GM18517 (cell line): ENCODE measurements at regions not wholly inside any gene's neighbourhood (a gene's known extent, or its start where the extent isn't known, plus 50 kb on each side); places are given as distances from the start of the nearest gene placed in this dataset.

Source experiments
- ATAC-seq: cut with Tn5 transposase; IDR thresholded peaks from one replicate; pipeline ENCODE4 v1.9.1; 2021; ENCODE audit warnings: mild to moderate bottlenecking, moderate library complexity; ENCODE audit not compliant: unreplicated experiment

GRCh38 chr2:120579916-120580685 is 155.6 kb upstream of the GLI2 start:
- ATAC-seq: no peak

GRCh38 chr2:120580709-120581108 is 155.0 kb upstream of the GLI2 start:
- no peak for ATAC-seq

DNA sequence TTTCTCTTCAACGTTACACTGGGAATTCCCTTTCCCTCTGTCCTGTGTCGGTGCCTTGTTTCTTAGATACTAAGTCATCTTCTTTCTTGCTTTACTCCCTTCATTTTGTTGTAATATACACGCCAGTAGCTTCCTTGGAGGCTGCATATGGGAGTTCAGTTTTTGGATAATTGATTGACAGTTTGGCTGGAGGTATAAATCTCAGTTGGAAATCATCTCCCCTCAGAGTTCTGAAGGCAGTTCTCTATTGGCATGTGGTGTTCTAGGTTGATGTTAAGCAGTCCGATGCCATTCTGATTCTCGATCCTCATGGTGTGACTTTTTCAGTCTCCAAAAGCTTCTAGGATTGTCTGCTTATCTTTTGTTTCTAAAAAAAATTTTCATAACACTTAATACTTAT is 152.5 kb upstream of the GLI2 start:
- no peak for ATAC-seq

GRCh38 chr2:120583851-120584570 is 151.7 kb upstream of the GLI2 start:
- ATAC-seq: no peak

DNA sequence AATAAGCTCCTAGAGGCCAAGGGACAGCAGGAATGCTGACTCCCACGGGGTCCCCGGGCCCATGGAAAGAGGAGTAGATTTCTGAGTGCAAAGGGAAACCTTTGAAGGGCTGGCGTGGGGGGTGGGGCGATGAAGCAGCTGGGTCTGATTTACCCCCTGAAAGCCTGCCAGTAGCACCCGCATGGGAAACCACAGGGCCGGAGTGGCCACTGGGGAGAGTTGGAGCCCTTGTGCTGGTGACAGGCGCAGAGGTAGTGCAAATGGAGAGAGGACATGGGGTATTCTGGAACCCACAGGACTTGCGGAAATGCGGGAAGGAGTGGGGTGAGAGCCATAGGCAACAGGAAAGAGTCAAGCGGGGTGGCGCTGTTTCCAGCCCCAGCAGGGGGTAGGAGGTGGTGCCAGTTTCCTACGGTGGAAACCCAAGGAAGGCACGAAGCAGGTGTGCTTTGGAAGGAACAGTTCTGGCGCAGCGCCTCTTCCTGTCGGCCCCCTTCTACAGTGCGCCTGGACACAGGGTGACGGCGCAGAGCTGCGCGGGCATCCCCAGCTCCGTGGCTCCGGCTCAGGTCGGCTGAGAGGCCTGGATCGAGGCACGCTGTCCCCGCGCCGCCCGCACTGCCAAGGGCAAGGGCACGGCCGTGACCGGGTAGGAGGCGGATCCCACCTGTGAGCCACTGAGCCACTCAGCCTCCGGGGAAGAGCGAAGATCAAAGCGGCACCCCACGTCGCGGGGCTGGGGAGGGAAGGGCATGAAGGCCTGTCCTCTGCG is 149.0 kb upstream of the GLI2 start:
- no peak for ATAC-seq

DNA sequence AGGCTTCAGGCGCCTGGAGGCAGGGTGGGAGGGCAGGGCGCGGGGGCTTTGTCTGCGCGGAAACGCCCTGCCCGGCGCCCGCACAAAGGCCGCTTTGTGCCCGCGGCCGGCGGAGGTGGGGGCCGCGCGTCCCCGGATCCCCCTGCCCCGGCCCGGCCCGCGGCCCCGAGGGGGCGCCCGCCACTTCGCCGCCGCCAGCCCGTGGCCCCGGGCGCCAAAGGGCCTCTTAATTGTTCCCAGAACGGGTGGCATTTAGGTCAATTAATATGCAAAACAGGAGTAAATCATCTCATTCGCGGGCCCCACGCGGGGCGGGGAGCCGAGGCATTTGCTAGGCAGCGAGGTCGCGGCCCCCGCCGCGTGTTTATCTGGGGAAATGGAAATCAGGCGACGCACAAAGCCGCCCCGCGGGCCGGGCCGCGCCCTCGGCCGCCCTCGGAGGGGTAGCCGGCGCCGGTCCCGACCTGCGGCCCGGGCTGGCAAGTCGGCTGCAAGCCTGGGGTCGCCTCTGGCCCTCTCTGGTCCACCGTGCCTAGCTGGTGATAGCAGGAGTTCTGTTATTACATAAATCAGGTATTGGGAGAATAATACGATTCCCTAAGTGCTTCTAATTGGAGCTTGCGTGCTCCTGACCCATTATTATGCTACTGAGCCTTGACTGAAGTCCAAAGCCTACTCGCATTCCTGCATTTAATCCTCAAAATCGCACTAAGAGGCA is 148.2 kb upstream of the GLI2 start:
- ATAC-seq: no peak

GRCh38 chr2:120587997-120588336 is 147.7 kb upstream of the GLI2 start:
- no peak for ATAC-seq

DNA sequence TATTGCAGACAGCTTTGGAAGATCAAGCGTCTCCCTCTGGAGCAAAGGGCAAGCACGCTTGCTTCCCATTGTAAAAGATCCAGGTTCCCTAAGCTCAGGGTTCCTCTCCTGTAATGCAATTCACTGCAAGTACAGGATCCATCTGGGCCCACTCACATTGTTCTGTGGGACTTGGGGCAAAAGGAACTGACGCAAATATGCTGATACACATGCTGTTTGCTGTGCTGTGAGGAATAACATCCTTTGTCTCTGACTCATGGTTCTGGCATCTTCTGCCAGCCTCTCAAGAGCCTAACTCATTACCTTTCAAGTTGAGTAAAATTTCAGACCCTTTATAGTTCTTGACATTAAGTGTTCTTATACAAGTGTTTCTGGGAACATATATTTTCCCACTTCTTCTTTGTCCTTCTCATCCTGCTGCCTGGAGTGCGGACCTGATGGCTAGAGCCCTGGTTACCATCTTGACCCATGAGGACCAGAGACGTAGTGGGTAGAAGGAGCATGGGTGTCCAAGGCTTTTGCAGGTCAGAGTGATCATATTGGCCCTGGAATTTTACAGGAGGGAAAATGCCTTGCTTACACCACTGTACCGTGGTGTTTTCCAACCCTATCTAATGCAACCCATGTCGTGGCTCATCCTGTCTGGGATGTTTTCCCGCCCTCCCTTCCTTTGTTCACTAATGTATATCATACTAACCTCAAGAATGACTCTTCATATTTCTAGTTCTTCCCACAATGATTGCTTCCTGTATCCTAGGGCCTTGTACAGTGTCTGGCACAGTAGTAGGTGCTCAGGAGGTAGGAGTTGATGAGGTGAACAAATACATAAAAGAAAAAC is 145.7 kb upstream of the GLI2 start:
- no peak for ATAC-seq

GRCh38 chr2:120590841-120591240 is 144.8 kb upstream of the GLI2 start:
- no peak for ATAC-seq

- no peak for ATAC-seq
Observed at GRCh38 chr2:120591572-120591971, 144.1 kb upstream of the GLI2 start.

DNA sequence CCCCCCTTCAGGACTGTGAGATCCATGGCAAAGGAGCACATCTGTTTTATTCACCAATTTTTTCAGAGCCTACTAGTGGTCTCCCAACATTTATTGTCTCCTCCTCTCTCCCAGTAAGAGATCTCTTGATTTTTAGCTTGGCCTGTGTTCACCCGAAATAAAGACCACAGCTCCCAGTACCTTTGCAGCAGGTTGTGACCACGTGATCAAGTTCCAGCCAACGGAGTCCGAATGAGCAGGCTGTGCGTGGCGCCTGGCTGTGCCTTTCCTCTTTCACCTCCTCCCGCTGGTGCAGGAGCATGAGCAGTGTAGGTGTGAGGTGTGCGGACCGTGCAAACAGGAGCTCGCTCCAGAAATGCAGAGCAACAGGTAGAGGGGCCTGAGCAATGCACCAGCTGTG is 143.6 kb upstream of the GLI2 start:
- ATAC-seq: no peak

GRCh38 chr2:120593921-120594686 is 141.6 kb upstream of the GLI2 start:
- ATAC-seq: no peak

DNA sequence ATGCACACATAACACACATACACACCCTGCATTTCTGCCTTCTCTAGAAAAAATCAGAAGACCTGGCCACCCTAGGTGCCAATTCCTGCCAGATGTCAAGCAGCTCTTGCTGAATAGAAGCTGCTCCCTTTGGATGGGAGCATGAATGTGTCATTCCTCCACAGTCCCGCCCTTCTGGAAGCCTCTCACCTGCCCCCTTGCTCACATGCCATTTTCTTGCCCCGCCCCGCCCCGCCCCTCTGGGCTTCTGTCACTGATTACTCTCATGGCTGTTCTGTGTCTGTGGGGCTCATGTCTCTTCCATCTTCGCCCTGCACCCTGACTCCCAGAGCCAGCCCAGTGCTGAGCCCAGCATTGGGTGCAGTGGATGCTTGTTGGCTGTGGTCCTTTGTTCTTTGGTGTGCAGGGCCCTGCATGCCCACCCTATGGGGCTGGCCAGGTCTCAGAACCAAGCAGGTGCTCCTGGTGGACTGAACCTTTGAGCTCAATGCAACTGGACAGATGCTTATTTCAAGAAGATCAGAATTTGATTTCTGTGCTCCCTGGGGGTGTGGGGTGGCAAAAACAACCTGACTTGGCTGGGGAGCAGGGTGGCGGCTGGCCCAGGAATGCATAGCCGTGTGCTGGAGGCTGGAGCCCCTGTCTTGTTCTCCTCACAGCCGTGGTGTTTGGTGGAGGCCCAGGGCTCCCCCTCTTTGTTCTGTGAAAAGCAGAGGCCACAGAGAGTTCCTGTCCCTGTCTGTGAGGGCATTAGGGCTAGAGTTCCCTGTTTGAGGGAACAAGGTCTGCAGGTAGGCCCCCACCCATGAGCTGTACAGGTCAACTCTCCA is 140.6 kb upstream of the GLI2 start:
- no peak for ATAC-seq

DNA sequence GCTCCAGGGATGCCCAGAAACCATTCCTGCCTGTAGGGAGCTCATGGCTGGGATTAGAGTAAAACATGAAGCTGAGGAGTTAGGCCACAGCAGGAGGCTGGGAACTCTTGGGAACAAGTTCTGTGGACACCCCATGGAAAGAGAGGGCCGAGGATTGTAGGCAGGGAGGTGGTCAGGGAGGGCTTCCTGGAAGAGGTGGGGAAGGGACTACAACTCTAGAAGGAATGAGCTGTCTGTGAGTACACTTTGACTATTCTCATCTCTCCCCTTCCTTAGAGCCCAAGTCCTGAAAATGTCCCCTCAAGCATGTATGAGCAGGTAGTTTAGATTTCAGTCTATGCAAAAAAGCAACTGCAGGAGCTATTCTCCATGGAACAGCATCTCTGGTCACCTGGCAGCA is 139.9 kb upstream of the GLI2 start:
- ATAC-seq: no peak

GRCh38 chr2:120596191-120596811 is 139.4 kb upstream of the GLI2 start:
- no peak for ATAC-seq

- no peak for ATAC-seq
Observed at GRCh38 chr2:120596990-120597594, 138.6 kb upstream of the GLI2 start.

DNA sequence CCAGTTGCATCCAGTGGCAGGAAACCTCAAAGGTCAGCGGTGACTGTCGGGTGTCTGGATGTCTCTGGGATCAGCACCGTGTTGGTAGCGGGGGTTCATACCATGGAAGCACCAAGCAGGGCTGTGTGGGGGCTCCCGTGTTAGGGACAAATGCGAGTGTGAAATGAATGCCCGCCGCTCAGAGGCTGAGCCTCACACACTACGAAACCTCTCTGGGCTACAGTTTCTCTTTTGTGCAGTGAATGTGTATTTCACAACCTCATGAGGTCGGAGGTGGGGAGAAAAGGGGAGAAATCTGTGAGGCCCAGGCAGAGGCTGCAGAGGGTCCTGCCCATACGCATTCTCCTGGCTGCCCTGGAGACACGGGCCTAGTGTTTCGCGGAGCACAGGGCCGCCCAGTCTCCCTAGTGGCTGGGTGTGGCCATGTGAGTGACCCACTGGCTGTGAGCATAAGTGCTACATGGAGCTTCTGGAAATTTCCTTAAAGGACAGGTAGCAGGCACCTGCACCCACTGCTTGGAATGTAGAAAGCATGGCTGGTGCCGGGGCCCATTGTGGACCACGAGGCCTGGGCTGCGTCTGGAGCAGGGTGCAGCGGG is 138.0 kb upstream of the GLI2 start:
- ATAC-seq: no peak
